ENCODE measurements at regions not wholly inside any gene's neighbourhood (a gene's known extent, or its start where the extent isn't known, plus 50 kb on each side); places are given as distances from the start of the nearest gene placed in this dataset.

GRCh38 chr2:3041841-3042600 lies 335.6 kb downstream of the EIPR1 start:
- peak in 5 of 7 donors; percentile 17 to 70 (median 25) for DNase-seq
- Histone ChIP-seq H3K9me3 (replicated peaks in 1 of 3) (no peaks in the 10 kb centered on the region), H3K27ac (peak overlapping the region in 2 of 5 donors; percentile 61 to 71), H3K27me3 (no peaks in the 10 kb centered on the region), H3K4me3 (no peak overlapping the region), H3K4me1 (replicated peaks in 1 of 2) (peaks cover 0 to 10% of the 10 kb centered on the region in 2 donors), H3K36me3 (replicated peaks in 1 of 2) (no peaks in the 10 kb centered on the region)
- intact Hi-C loops (cut with DNase I) = no loop called here
- 60 to 76% (median 66%) methylated on average over 14 to 25 of the region's 25 CpGs for WGBS, 4 donors
- no peak for TF ChIP-seq POLR2A (IDR thresholded peaks at IDR 0.05)
- TF ChIP-seq, protein P1, sequence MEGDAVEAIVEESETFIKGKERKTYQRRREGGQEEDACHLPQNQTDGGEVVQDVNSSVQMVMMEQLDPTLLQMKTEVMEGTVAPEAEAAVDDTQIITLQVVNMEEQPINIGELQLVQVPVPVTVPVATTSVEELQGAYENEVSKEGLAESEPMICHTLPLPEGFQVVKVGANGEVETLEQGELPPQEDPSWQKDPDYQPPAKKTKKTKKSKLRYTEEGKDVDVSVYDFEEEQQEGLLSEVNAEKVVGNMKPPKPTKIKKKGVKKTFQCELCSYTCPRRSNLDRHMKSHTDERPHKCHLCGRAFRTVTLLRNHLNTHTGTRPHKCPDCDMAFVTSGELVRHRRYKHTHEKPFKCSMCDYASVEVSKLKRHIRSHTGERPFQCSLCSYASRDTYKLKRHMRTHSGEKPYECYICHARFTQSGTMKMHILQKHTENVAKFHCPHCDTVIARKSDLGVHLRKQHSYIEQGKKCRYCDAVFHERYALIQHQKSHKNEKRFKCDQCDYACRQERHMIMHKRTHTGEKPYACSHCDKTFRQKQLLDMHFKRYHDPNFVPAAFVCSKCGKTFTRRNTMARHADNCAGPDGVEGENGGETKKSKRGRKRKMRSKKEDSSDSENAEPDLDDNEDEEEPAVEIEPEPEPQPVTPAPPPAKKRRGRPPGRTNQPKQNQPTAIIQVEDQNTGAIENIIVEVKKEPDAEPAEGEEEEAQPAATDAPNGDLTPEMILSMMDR (IDR thresholded peaks at IDR 0.05) = no peak

DNA sequence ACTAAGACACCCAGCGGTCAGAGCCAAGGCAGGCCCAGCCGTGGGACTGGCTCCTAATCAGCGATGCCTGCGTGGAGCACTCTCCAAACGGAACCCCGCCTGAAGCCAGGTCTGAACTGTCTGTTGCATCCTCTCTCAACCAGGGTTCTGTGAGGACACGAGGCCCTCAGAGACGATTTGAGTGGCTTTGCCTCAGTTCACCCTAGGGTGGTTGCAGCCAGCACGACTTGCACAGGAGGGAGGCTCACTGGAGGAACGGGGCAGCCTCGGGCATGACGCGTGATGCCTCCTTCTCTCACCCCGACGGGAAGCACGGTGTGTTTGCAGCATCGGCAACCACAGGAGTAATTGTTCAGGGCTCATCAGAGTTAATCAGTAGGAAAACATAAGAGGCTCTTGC lies 336.4 kb downstream of the EIPR1 start:
- Histone ChIP-seq H3K4me3 (no peak overlapping the region), H3K9me3 (replicated peaks in 1 of 3) (no peaks in the 10 kb centered on the region), H3K36me3 (replicated peaks in 1 of 2) (no peaks in the 10 kb centered on the region), H3K27ac (peak overlapping the region in 2 of 5 donors; percentile 16 to 61), H3K4me1 (replicated peaks in 1 of 2) (peaks cover 0 to 10% of the 10 kb centered on the region in 2 donors), H3K27me3 (no peaks in the 10 kb centered on the region)
- peak in 1 of 7 donors; percentile 31 for DNase-seq
- intact Hi-C loops (cut with DNase I) = no loop called here
- TF ChIP-seq POLR2A (IDR thresholded peaks at IDR 0.05) = no peak
- TF ChIP-seq, protein P1 (IDR thresholded peaks at IDR 0.05) = no peak
- WGBS, 4 donors = 89 to 95% (median 92%) methylated on average over 14 to 17 of the region's 17 CpGs

GRCh38 chr2:3040496-3041140 lies 337.0 kb downstream of the EIPR1 start:
- Histone ChIP-seq H3K4me3 (no peak overlapping the region), H3K27ac (no peak overlapping the region), H3K36me3 (replicated peaks in 1 of 2) (no peaks in the 10 kb centered on the region), H3K9me3 (replicated peaks in 1 of 3) (no peaks in the 10 kb centered on the region), H3K27me3 (no peaks in the 10 kb centered on the region), H3K4me1 (replicated peaks in 1 of 2) (peaks cover 0 to 10% of the 10 kb centered on the region in 2 donors)
- peak in 1 of 7 donors; percentile 41 for DNase-seq
- 47 to 61% (median 54%) methylated on average over 17 of the region's 17 CpGs for WGBS, 4 donors
- no peak for TF ChIP-seq POLR2A (IDR thresholded peaks at IDR 0.05)
- TF ChIP-seq, protein P1 (IDR thresholded peaks at IDR 0.05) = no peak
- intact Hi-C loops (cut with DNase I) = no loop called here

GRCh38 chr2:3040066-3040428 lies 337.6 kb downstream of the EIPR1 start:
- intact Hi-C loops (cut with DNase I) = no loop called here
- no peak overlapping the region for H3K27ac ChIP-seq
- no peaks in the 10 kb centered on the region for H3K36me3 ChIP-seq (replicated peaks in 1 of 2)
- no peak overlapping the region for H3K4me3 ChIP-seq
- 76 to 85% (median 78%) methylated on average over 2 of the region's 2 CpGs for WGBS, 4 donors
- H3K4me1 ChIP-seq (replicated peaks in 1 of 2) = peaks cover 0 to 10% of the 10 kb centered on the region in 2 donors
- DNase-seq = peak in 1 of 7 donors; percentile 13
- H3K9me3 ChIP-seq (replicated peaks in 1 of 3) = no peaks in the 10 kb centered on the region
- TF ChIP-seq POLR2A (IDR thresholded peaks at IDR 0.05) = no peak
- TF ChIP-seq, protein P1 (IDR thresholded peaks at IDR 0.05) = no peak
- no peaks in the 10 kb centered on the region for H3K27me3 ChIP-seq
